Lung microvascular endothelial cell (primary cell): ENCODE measurements at regions not wholly inside any gene's neighbourhood (a gene's known extent, or its start where the extent isn't known, plus 50 kb on each side); places are given as distances from the start of the nearest gene placed in this dataset.
A peak's percentile ranks its signal among the peaks of the same experiment; 100 is the strongest.
"Not testable (repeated sequence)": the region's sequence is repeated elsewhere in the genome, so short reads cannot be mapped to it uniquely, and the experiment has no call there.

Experiments
- DNase-seq, 2 donors: peaks; one replicate each; pipeline versions ENCODE4 v3.0.0 to v3.0.0-alpha.2; 2010; ENCODE audit warnings: low read depth in 2 of 2

- DNase-seq: no peak
These were observed 225.5 kb upstream of the CDH8 start for GRCh38 chr16:62261760-62262159.

DNA sequence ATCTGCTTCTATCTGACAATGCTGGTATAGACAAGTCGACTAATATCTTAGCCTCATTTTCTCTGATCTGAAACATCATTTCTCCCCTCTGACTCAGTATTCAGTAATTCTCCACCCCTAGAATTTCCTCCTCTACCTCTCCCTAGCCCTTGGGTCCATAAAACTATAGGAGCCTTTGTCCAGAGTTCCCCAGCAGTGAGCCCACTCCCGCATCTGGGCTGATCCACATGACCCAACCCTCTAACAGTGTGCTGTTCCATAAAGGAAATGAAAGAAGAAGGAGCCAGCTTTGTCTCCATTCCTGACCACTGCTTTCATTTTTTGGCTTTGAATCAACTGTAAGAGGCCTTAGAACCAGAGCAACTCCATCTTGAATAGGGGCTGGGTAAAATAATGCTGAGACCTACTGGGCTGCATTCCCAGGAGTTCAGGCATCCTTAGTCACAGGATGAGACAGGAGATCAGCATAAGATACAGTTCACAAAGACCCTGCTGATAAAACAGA lies 222.7 kb upstream of the CDH8 start:
- DNase-seq: not testable (repeated sequence)

GRCh38 chr16:62256406-62256805 lies 220.2 kb upstream of the CDH8 start:
- DNase-seq: peak in 1 of 2 donors; percentile 16

- DNase-seq: no peak
These were observed 218.6 kb upstream of the CDH8 start for GRCh38 chr16:62254847-62255246.

GRCh38 chr16:62254372-62254771 lies 218.1 kb upstream of the CDH8 start:
- no peak for DNase-seq

- DNase-seq: no peak
These were observed 217.7 kb upstream of the CDH8 start for GRCh38 chr16:62253966-62254365.

DNA sequence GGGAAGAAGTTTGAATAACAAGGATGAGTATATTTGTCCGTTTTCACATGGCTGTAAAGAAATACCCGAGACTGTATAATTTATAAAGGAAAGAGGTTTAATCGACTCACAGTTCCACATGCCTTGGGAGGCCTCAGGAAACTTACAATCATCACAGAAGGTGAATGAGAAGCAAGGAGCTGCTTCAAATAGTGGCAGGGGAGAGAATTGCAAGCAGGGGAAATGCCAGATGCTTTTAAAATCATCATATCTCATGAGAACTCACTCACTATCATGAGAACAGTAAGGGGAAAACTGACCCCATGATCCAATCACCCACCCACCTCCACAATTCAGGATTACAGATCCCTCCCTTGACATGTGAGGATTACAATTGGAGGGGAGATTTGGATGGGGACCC lies 212.8 kb upstream of the CDH8 start:
- DNase-seq: no peak

- DNase-seq: no peak
These were observed 204.5 kb upstream of the CDH8 start for GRCh38 chr16:62240722-62241121.

GRCh38 chr16:62225675-62226074 lies 189.4 kb upstream of the CDH8 start:
- peak; percentile 10 to 51 for DNase-seq

- no peak for DNase-seq
These were observed 188.5 kb upstream of the CDH8 start for GRCh38 chr16:62224646-62225209.

- DNase-seq: no peak
These were observed 180.6 kb upstream of the CDH8 start for GRCh38 chr16:62216837-62217236.

GRCh38 chr16:62213763-62214162 lies 177.5 kb upstream of the CDH8 start:
- no peak for DNase-seq

- DNase-seq: no peak
These were observed 172.7 kb upstream of the CDH8 start for GRCh38 chr16:62208934-62209333.

DNA sequence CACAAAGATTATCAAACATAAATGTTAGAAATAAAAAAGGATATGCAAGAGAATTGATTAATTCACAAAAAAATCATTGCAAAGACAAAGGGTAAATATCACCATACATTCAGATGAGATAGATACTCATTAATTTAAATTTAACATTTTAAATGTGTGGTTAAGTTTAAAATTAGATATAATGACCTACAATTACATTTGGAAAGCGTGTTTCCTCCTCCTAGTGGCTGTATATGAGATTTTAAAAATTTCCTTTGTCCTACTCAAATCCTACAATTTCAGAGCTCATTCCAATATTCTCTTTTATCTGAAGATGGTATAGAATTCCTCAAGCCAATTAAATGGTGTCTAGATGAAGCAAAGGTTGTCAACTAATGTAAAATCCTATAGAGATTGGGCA lies 169.2 kb upstream of the CDH8 start:
- DNase-seq: no peak

GRCh38 chr16:62201911-62202310 lies 165.7 kb upstream of the CDH8 start:
- no peak for DNase-seq

DNA sequence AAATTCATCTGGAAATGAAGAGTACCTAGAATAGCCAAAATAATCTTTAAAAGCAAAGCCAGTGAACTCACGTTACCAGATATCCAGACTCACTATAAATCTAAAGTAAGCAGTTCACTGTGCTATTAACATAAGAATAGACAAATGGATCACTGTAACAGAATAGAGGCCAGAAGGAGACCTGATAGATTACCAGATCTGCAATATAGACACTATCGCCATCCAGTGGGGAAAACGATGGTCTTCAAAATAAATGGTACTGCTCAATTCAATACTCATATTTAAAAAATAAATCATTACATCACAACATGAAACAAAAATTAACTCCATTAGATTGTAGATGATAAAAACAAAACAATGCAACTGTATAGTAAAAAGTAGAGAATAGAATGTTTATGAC lies 158.6 kb upstream of the CDH8 start:
- no peak for DNase-seq

- DNase-seq: peak in 1 of 2 donors; percentile 27
These were observed 154.2 kb upstream of the CDH8 start for GRCh38 chr16:62190426-62190825.

- no peak for DNase-seq
These were observed 141.3 kb upstream of the CDH8 start for GRCh38 chr16:62177351-62178203.

- no peak for DNase-seq
These were observed 134.4 kb upstream of the CDH8 start for GRCh38 chr16:62170642-62171041.

DNA sequence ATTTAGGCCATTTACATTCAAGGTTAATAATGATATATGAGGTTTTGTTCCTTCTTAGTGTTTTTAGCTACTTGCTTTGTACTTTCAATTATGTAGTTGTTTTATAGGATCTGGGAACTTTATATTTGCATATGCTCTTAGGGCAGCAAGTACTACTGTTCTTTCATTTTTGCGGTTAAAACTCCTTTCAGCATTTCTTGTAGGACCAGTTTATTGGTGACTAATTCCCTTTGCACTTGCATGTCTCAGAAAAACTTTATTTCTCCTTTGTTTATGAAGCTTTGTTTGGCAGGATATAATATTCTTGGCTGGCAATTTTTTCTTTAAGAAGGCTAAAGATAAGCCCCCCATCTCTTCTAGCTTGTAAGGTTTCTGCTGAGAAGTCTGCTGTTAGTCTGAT lies 131.3 kb upstream of the CDH8 start:
- no peak for DNase-seq

DNA sequence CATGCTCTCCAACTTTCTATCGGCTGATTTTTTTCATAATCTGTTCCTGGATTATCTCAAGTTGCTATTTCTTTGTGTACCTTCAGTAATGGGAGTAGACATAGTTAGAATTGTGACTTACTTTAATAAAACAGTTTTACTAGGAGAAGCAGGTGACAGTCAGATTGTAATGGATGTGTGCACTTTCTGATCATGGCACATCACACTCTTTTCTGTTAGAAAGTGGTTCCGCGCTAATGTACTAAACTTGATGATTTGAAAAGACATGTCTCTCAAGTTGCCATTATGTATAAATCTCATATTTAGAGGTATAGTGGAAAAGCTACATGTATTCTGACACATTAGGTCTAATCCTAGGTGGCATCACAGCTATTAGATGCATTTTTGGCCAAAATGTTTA lies 121.3 kb upstream of the CDH8 start:
- DNase-seq: no peak

GRCh38 chr16:62156971-62157370 lies 120.7 kb upstream of the CDH8 start:
- DNase-seq: no peak

- no peak for DNase-seq
These were observed 113.4 kb upstream of the CDH8 start for GRCh38 chr16:62149631-62150030.
